ENCODE measurements at regions not wholly inside any gene's neighbourhood (a gene's known extent, or its start where the extent isn't known, plus 50 kb on each side); places are given as distances from the start of the nearest gene placed in this dataset.

DNA sequence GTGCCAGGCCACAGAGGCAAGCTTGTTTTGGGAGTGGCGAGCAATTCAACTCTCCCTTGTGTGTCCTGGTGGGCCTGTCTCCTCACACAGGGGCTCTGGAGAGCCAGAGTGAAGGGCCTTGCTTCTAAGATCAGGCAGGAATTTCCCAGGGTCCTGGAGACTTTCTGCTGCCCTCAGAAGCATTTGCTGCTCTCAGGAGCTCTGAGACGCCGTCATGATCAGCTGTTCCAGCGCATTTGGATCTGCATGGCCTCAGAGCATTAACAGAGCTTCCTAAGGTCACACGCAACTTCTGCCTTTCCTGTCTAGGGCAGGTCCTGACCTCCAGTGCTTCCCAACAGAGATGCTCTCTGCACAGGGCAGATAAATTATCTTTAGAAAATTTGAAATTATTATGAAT, 52.2 kb upstream of the C10orf90 start:
- Histone ChIP-seq H3K36me3 (ENCODE audit: control insufficient read depth in 3 of 3, insufficient read depth in 2 of 3, low read depth in 1 of 3, low read length in 3 of 3) (no peaks in the 10 kb centered on the region), H3K4me1 (ENCODE audit: control insufficient read depth in 3 of 3, insufficient read depth in 2 of 3, low read depth in 1 of 3, low read length in 2 of 3) (no peaks in the 10 kb centered on the region), H3K4me3 (ENCODE audit: low read depth in 1 of 3, low read length in 3 of 3) (no peak overlapping the region), H3K27me3 (ENCODE audit: control insufficient read depth in 3 of 3, insufficient read depth in 3 of 3, low read length in 3 of 3) (peaks cover 0 to 2% (median 0%) of the 10 kb centered on the region in 3 donors), H3K9me3 (ENCODE audit: control insufficient read depth in 2 of 2, insufficient read depth in 1 of 2, low read depth in 1 of 2, low read length in 1 of 2) (no peaks in the 10 kb centered on the region), H3K27ac (ENCODE audit: low read depth in 1 of 3, low read length in 2 of 3) (no peak overlapping the region)
- WGBS, 3 donors = 74 to 85% (median 79%) methylated on average over 5 of the region's 5 CpGs
- DNase-seq (no peak), FAIRE-seq (no peak)

GRCh38 chr10:126723226-126723625, 52.7 kb upstream of the C10orf90 start:
- no peak for FAIRE-seq
- no peaks in the 10 kb centered on the region for H3K36me3 ChIP-seq (ENCODE audit: control insufficient read depth in 3 of 3, insufficient read depth in 2 of 3, low read depth in 1 of 3, low read length in 3 of 3)
- no peak for DNase-seq
- H3K9me3 ChIP-seq (ENCODE audit: control insufficient read depth in 2 of 2, insufficient read depth in 1 of 2, low read depth in 1 of 2, low read length in 1 of 2) = no peaks in the 10 kb centered on the region
- no peak overlapping the region for H3K27ac ChIP-seq (ENCODE audit: low read depth in 1 of 3, low read length in 2 of 3)
- no peaks in the 10 kb centered on the region for H3K4me1 ChIP-seq (ENCODE audit: control insufficient read depth in 3 of 3, insufficient read depth in 2 of 3, low read depth in 1 of 3, low read length in 2 of 3)
- WGBS, 3 donors = 76 to 83% (median 79%) methylated on average over 5 of the region's 5 CpGs
- H3K4me3 ChIP-seq (ENCODE audit: low read depth in 1 of 3, low read length in 3 of 3) = no peak overlapping the region
- peaks cover 0 to 2% (median 0%) of the 10 kb centered on the region in 3 donors for H3K27me3 ChIP-seq (ENCODE audit: control insufficient read depth in 3 of 3, insufficient read depth in 3 of 3, low read length in 3 of 3)

DNA sequence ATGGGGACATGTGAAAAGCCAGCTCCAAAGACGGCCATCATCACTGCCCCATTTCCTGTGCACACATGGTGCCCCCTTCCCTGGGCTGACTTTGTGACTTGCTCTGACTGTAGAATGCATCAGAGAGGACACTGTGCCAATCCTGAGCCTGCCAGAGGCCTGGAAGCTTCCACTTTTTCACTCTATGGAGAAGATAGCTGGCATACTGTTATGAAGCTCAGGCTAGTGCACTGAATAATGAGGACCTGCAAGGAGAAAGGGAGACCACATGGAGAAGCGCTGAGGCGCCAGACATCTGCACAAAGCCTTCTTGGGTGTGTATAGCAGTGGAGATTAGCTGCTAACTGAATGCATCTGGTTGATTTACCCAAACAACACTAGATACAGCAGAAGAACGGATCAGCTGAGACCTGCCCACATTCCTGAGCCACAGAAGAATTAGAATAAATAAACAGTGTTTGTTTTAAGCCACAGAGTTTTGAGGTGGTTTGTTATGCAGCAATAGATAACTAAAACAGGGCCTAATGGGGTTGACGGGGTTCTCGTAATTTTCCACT, 58.9 kb upstream of the C10orf90 start:
- H3K4me1 ChIP-seq (ENCODE audit: control insufficient read depth in 3 of 3, insufficient read depth in 2 of 3, low read depth in 1 of 3, low read length in 2 of 3) = no peaks in the 10 kb centered on the region
- no peak for FAIRE-seq
- no peaks in the 10 kb centered on the region for H3K27me3 ChIP-seq (ENCODE audit: control insufficient read depth in 3 of 3, insufficient read depth in 3 of 3, low read length in 3 of 3)
- no peak for DNase-seq
- H3K4me3 ChIP-seq (ENCODE audit: low read depth in 1 of 3, low read length in 3 of 3) = no peak overlapping the region
- no peaks in the 10 kb centered on the region for H3K36me3 ChIP-seq (ENCODE audit: control insufficient read depth in 3 of 3, insufficient read depth in 2 of 3, low read depth in 1 of 3, low read length in 3 of 3)
- H3K9me3 ChIP-seq (ENCODE audit: control insufficient read depth in 2 of 2, insufficient read depth in 1 of 2, low read depth in 1 of 2, low read length in 1 of 2) = no peaks in the 10 kb centered on the region
- 72 to 76% (median 76%) methylated on average over 6 of the region's 6 CpGs for WGBS, 3 donors
- no peak overlapping the region for H3K27ac ChIP-seq (ENCODE audit: low read depth in 1 of 3, low read length in 2 of 3)

- no peaks in the 10 kb centered on the region for H3K4me1 ChIP-seq (ENCODE audit: control insufficient read depth in 3 of 3, insufficient read depth in 2 of 3, low read depth in 1 of 3, low read length in 2 of 3)
- H3K27me3 ChIP-seq (ENCODE audit: control insufficient read depth in 3 of 3, insufficient read depth in 3 of 3, low read length in 3 of 3) = no peaks in the 10 kb centered on the region
- FAIRE-seq = no peak
- H3K27ac ChIP-seq (ENCODE audit: low read depth in 1 of 3, low read length in 2 of 3) = no peak overlapping the region
- no peak overlapping the region for H3K4me3 ChIP-seq (ENCODE audit: low read depth in 1 of 3, low read length in 3 of 3)
- H3K9me3 ChIP-seq (ENCODE audit: control insufficient read depth in 2 of 2, insufficient read depth in 1 of 2, low read depth in 1 of 2, low read length in 1 of 2) = no peaks in the 10 kb centered on the region
- WGBS, 3 donors = 71 to 76% (median 74%) methylated on average over 4 of the region's 4 CpGs
- no peak for DNase-seq
- no peaks in the 10 kb centered on the region for H3K36me3 ChIP-seq (ENCODE audit: control insufficient read depth in 3 of 3, insufficient read depth in 2 of 3, low read depth in 1 of 3, low read length in 3 of 3)
Observed at GRCh38 chr10:126730856-126731609, 60.5 kb upstream of the C10orf90 start.

DNA sequence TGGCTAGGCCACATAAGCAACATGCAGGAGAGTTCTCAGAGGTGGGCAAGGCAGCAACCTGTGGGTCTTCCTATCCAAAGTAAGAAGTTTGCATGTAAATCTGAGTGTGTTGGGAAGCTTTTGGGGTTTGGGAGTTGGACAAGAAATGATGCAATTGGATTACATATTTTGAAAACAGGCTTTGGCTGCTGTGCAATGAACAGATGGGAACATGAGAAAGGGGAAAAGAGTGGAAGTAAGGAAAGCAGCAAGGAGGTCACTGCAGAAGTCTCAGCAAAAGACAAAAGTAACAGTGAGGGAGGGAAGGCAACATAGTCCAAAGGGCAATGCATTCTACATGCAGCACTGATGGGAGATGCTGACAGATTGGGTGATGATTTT, 61.1 kb upstream of the C10orf90 start:
- no peak for FAIRE-seq
- no peak for DNase-seq
- H3K4me1 ChIP-seq (ENCODE audit: control insufficient read depth in 3 of 3, insufficient read depth in 2 of 3, low read depth in 1 of 3, low read length in 2 of 3) = no peaks in the 10 kb centered on the region
- H3K9me3 ChIP-seq (ENCODE audit: control insufficient read depth in 2 of 2, insufficient read depth in 1 of 2, low read depth in 1 of 2, low read length in 1 of 2) = no peaks in the 10 kb centered on the region
- H3K27me3 ChIP-seq (ENCODE audit: control insufficient read depth in 3 of 3, insufficient read depth in 3 of 3, low read length in 3 of 3) = no peaks in the 10 kb centered on the region
- H3K36me3 ChIP-seq (ENCODE audit: control insufficient read depth in 3 of 3, insufficient read depth in 2 of 3, low read depth in 1 of 3, low read length in 3 of 3) = no peaks in the 10 kb centered on the region
- no peak overlapping the region for H3K4me3 ChIP-seq (ENCODE audit: low read depth in 1 of 3, low read length in 3 of 3)
- H3K27ac ChIP-seq (ENCODE audit: low read depth in 1 of 3, low read length in 2 of 3) = no peak overlapping the region

- FAIRE-seq = no peak
- no peak overlapping the region for H3K4me3 ChIP-seq (ENCODE audit: low read depth in 1 of 3, low read length in 3 of 3)
- no peaks in the 10 kb centered on the region for H3K9me3 ChIP-seq (ENCODE audit: control insufficient read depth in 2 of 2, insufficient read depth in 1 of 2, low read depth in 1 of 2, low read length in 1 of 2)
- H3K27me3 ChIP-seq (ENCODE audit: control insufficient read depth in 3 of 3, insufficient read depth in 3 of 3, low read length in 3 of 3) = no peaks in the 10 kb centered on the region
- H3K4me1 ChIP-seq (ENCODE audit: control insufficient read depth in 3 of 3, insufficient read depth in 2 of 3, low read depth in 1 of 3, low read length in 2 of 3) = no peaks in the 10 kb centered on the region
- H3K27ac ChIP-seq (ENCODE audit: low read depth in 1 of 3, low read length in 2 of 3) = no peak overlapping the region
- no peak for DNase-seq
- H3K36me3 ChIP-seq (ENCODE audit: control insufficient read depth in 3 of 3, insufficient read depth in 2 of 3, low read depth in 1 of 3, low read length in 3 of 3) = no peaks in the 10 kb centered on the region
- 52 to 59% (median 56%) methylated on average over 5 of the region's 5 CpGs for WGBS, 3 donors
Observed at GRCh38 chr10:126732308-126732707, 61.8 kb upstream of the C10orf90 start.

DNA sequence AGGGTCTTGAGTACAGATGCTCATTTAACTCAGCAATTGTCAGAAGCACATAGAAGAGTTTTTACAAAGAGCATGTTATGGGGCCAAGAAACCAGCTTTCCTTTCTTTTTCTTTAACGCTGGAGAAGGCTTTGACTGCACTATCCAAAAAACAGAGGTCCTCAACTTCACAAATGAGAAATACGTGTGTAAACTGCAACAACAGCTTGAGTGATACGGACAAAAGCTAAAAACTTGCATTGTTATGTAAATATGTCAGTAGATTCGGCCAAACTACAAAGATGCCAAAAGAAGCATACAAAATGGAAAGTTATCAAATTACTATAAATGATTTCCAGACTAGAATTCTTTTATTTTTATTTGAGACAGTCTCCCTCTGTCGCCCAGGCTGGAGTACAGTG, 62.4 kb upstream of the C10orf90 start:
- FAIRE-seq (no peak), DNase-seq (no peak)
- no peaks in the 10 kb centered on the region for H3K27me3 ChIP-seq (ENCODE audit: control insufficient read depth in 3 of 3, insufficient read depth in 3 of 3, low read length in 3 of 3)
- no peaks in the 10 kb centered on the region for H3K9me3 ChIP-seq (ENCODE audit: control insufficient read depth in 2 of 2, insufficient read depth in 1 of 2, low read depth in 1 of 2, low read length in 1 of 2)
- no peaks in the 10 kb centered on the region for H3K4me1 ChIP-seq (ENCODE audit: control insufficient read depth in 3 of 3, insufficient read depth in 2 of 3, low read depth in 1 of 3, low read length in 2 of 3)
- no peak overlapping the region for H3K27ac ChIP-seq (ENCODE audit: low read depth in 1 of 3, low read length in 2 of 3)
- no peak overlapping the region for H3K4me3 ChIP-seq (ENCODE audit: low read depth in 1 of 3, low read length in 3 of 3)
- no peaks in the 10 kb centered on the region for H3K36me3 ChIP-seq (ENCODE audit: control insufficient read depth in 3 of 3, insufficient read depth in 2 of 3, low read depth in 1 of 3, low read length in 3 of 3)
- WGBS, 3 donors = 69 to 85% (median 84%) methylated on average over 5 of the region's 5 CpGs

- no peak for FAIRE-seq
- no peaks in the 10 kb centered on the region for H3K9me3 ChIP-seq (ENCODE audit: control insufficient read depth in 2 of 2, insufficient read depth in 1 of 2, low read depth in 1 of 2, low read length in 1 of 2)
- H3K4me3 ChIP-seq (ENCODE audit: low read depth in 1 of 3, low read length in 3 of 3) = no peak overlapping the region
- H3K4me1 ChIP-seq (ENCODE audit: control insufficient read depth in 3 of 3, insufficient read depth in 2 of 3, low read depth in 1 of 3, low read length in 2 of 3) = no peaks in the 10 kb centered on the region
- no peak overlapping the region for H3K27ac ChIP-seq (ENCODE audit: low read depth in 1 of 3, low read length in 2 of 3)
- no peaks in the 10 kb centered on the region for H3K36me3 ChIP-seq (ENCODE audit: control insufficient read depth in 3 of 3, insufficient read depth in 2 of 3, low read depth in 1 of 3, low read length in 3 of 3)
- no peak for DNase-seq
- H3K27me3 ChIP-seq (ENCODE audit: control insufficient read depth in 3 of 3, insufficient read depth in 3 of 3, low read length in 3 of 3) = peaks cover 0 to under 1% (median 0%) of the 10 kb centered on the region in 3 donors
- WGBS, 3 donors = 38 to 41% (median 38%) methylated on average over 3 of the region's 3 CpGs
Observed at GRCh38 chr10:126734015-126734414, 63.5 kb upstream of the C10orf90 start.

DNA sequence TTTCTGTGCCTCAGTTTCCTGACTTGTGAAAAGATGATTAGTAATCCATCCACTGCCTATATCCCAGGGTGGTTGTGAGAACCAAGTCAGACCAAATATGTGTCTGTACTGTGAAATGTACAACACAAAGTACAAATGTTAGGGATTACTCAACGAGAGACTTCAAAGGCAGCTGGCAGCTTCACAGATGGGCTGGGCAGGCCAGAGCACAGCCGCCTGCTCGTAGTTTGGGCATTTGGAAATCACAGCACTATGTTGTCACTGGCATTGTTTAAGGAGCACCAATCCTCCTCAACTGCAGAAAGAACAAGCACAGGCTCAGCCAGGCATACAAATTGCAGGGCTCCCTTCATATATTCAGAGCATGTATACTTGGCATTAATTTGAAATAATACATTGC, 64.5 kb upstream of the C10orf90 start:
- WGBS, 3 donors = 14 to 55% (median 40%) methylated on average over 3 of the region's 3 CpGs
- H3K27ac ChIP-seq (ENCODE audit: low read depth in 1 of 3, low read length in 2 of 3) = no peak overlapping the region
- FAIRE-seq = no peak

More for the DNA sequence above, 64.5 kb upstream of the C10orf90 start:
- no peaks in the 10 kb centered on the region for H3K36me3 ChIP-seq (ENCODE audit: control insufficient read depth in 3 of 3, insufficient read depth in 2 of 3, low read depth in 1 of 3, low read length in 3 of 3)
- no peak for DNase-seq
- no peak overlapping the region for H3K4me3 ChIP-seq (ENCODE audit: low read depth in 1 of 3, low read length in 3 of 3)
- no peaks in the 10 kb centered on the region for H3K9me3 ChIP-seq (ENCODE audit: control insufficient read depth in 2 of 2, insufficient read depth in 1 of 2, low read depth in 1 of 2, low read length in 1 of 2)
- H3K27me3 ChIP-seq (ENCODE audit: control insufficient read depth in 3 of 3, insufficient read depth in 3 of 3, low read length in 3 of 3) = peaks cover 0 to 3% (median 0%) of the 10 kb centered on the region in 3 donors
- no peaks in the 10 kb centered on the region for H3K4me1 ChIP-seq (ENCODE audit: control insufficient read depth in 3 of 3, insufficient read depth in 2 of 3, low read depth in 1 of 3, low read length in 2 of 3)
